ENCODE measurements at regions not wholly inside any gene's neighbourhood (a gene's known extent, or its start where the extent isn't known, plus 50 kb on each side); places are given as distances from the start of the nearest gene placed in this dataset.
A peak's percentile ranks its signal among the peaks of the same experiment; 100 is the strongest.

DNA sequence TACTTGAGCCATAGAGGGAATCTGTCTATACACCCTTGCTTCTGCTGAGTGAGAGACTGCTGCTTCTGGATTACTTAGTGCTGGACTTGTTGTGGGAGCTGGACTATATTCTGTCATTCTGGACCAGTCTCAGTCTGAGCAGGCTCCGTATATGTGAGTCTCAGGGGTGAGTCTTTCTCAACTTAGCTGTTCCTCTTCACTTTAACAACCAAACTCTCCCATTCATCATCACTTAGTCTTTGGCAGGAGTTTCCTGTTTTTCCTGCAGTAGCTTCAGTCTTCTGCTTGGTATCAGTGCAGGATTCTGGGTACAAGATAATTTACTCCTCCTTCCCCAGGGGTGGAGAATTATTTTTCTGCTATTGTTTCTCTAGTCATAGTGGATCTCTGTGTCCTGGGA, 779.5 kb downstream of the METTL15 start:
- peaks cover 8% of the 10 kb centered on the region for H3K9me3 Mint-ChIP-seq
- H3K4me1 Mint-ChIP-seq: no peaks in the 10 kb centered on the region
- peak overlapping the region in 1 of 3 experiments; percentile 43 for H3K27ac Mint-ChIP-seq
- no peaks in the 10 kb centered on the region for H3K27me3 Mint-ChIP-seq (ENCODE audit: low read depth)
- H3K4me3 Mint-ChIP-seq: no peak overlapping the region
- TF ChIP-seq CTCF (IDR thresholded peaks at IDR 0.05; ENCODE audit: unreplicated experiment in 3 of 3): no peak
- H3K36me3 Mint-ChIP-seq (ENCODE audit: low read depth): no peaks in the 10 kb centered on the region

DNA sequence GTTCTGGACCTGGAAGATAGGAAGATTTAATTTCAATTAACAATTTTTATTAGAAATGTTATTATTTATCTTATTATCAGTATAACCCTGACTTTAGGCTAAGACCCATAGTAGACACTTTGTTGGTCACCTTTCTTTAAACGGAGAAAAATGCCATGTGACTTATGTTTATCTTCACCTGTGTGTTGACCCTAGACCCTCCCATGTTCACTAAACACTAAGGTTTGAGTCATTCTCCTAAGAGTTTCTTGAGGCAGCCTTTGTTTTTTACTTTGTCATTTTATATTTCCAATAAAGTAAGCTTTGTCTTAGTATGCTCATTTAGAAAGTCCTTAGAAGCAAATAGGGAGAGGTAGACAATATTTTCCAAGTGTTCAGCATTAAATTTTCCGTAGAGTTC, 771.7 kb downstream of the METTL15 start:
- H3K27ac Mint-ChIP-seq: no peak overlapping the region
- H3K4me3 Mint-ChIP-seq: no peak overlapping the region
- H3K27me3 Mint-ChIP-seq (ENCODE audit: low read depth): no peaks in the 10 kb centered on the region
- H3K4me1 Mint-ChIP-seq: no peaks in the 10 kb centered on the region
- no peaks in the 10 kb centered on the region for H3K36me3 Mint-ChIP-seq (ENCODE audit: low read depth)
- no peak for TF ChIP-seq CTCF (IDR thresholded peaks at IDR 0.05; ENCODE audit: unreplicated experiment in 3 of 3)
- H3K9me3 Mint-ChIP-seq: peaks cover 6% of the 10 kb centered on the region

- Mint-ChIP-seq H3K27me3 (ENCODE audit: low read depth) (no peaks in the 10 kb centered on the region), H3K4me1 (no peaks in the 10 kb centered on the region), H3K9me3 (peaks cover 4% of the 10 kb centered on the region), H3K36me3 (ENCODE audit: low read depth) (no peaks in the 10 kb centered on the region), H3K4me3 (no peak overlapping the region), H3K27ac (no peak overlapping the region)
- no peak for TF ChIP-seq CTCF (IDR thresholded peaks at IDR 0.05; ENCODE audit: unreplicated experiment in 3 of 3)
Measured at GRCh38 chr11:28878025-28878424, 769.8 kb downstream of the METTL15 start.

- TF ChIP-seq CTCF (IDR thresholded peaks at IDR 0.05; ENCODE audit: unreplicated experiment in 3 of 3): no peak
- Mint-ChIP-seq H3K27me3 (ENCODE audit: low read depth) (no peaks in the 10 kb centered on the region), H3K4me1 (no peaks in the 10 kb centered on the region), H3K27ac (no peak overlapping the region), H3K9me3 (peaks cover under 1% of the 10 kb centered on the region), H3K4me3 (no peak overlapping the region), H3K36me3 (ENCODE audit: low read depth) (no peaks in the 10 kb centered on the region)
Measured at GRCh38 chr11:28877340-28877739, 769.2 kb downstream of the METTL15 start.

DNA sequence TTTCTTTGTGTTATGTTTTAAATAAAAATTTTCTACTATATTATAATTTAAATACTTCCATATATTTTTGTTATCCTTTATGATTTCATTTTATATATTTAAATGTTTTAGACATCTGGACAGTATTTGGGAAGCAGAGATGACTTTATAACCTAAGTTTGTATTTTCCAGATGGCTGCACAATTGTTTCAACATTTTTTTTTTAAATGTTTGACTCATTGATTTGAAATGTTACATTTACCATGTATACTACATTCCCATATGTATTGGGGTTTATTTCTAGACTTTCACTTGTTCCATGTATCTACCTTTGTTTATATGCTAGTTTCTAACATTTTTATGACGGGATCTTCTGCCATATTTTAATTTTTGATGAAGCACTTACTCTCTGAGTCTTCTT, 766.5 kb downstream of the METTL15 start:
- H3K27ac Mint-ChIP-seq: no peak overlapping the region
- H3K4me1 Mint-ChIP-seq: no peaks in the 10 kb centered on the region
- no peaks in the 10 kb centered on the region for H3K36me3 Mint-ChIP-seq (ENCODE audit: low read depth)
- TF ChIP-seq CTCF (IDR thresholded peaks at IDR 0.05; ENCODE audit: unreplicated experiment in 3 of 3): no peak
- H3K27me3 Mint-ChIP-seq (ENCODE audit: low read depth): no peaks in the 10 kb centered on the region
- H3K4me3 Mint-ChIP-seq: no peak overlapping the region
- H3K9me3 Mint-ChIP-seq: no peaks in the 10 kb centered on the region

GRCh38 chr11:28871090-28871489, 762.9 kb downstream of the METTL15 start:
- Mint-ChIP-seq H3K36me3 (ENCODE audit: low read depth) (no peaks in the 10 kb centered on the region), H3K9me3 (no peaks in the 10 kb centered on the region), H3K4me3 (no peak overlapping the region), H3K4me1 (no peaks in the 10 kb centered on the region), H3K27ac (no peak overlapping the region), H3K27me3 (ENCODE audit: low read depth) (no peaks in the 10 kb centered on the region)
- no peak for TF ChIP-seq CTCF (IDR thresholded peaks at IDR 0.05; ENCODE audit: unreplicated experiment in 3 of 3)
